Tibial artery (tissue), 4 donors: ENCODE measurements at regions not wholly inside any gene's neighbourhood (a gene's known extent, or its start where the extent isn't known, plus 50 kb on each side); places are given as distances from the start of the nearest gene placed in this dataset.

Experiments
- DNase-seq, 2 donors: peaks; one replicate each; pipeline ENCODE4 v3.0.0-alpha.2; 2019
- H3K27ac ChIP-seq, 2 donors: fragments of 200-600 bp; sonication (generic) in 1 of 2; 1 replicate in 1 of 2; 2 replicates in 1 of 2; pipeline ENCODE4 v1.5.1; 2018 to 2019; ENCODE audit warnings: mild to moderate bottlenecking in 1 of 2
- H3K27me3 ChIP-seq, 2 donors: fragments of 200-600 bp; sonication (generic) in 1 of 2; one replicate each; pipeline versions ENCODE4 v1.5.1 to v1.6.0; 2016 to 2019
- H3K36me3 ChIP-seq, 3 donors: fragments of 200-600 bp; sonication (generic) in 2 of 3; one replicate each; pipeline ENCODE4 v1.5.1; 2016 to 2019; ENCODE audit warnings: mild to moderate bottlenecking in 2 of 3
- H3K4me1 ChIP-seq, 4 donors: fragments of 200-600 bp; sonication (generic) in 2 of 4; 1 replicate in 3 of 4; 2 replicates in 1 of 4; pipeline ENCODE4 v1.5.1; 2016 to 2019
- H3K4me3 ChIP-seq, 2 donors: fragments of 200-600 bp; sonication (generic) in 1 of 2; 1 replicate in 1 of 2; 2 replicates in 1 of 2; pipeline ENCODE4 v1.5.1; 2018 to 2019; ENCODE audit warnings: mild to moderate bottlenecking in 2 of 2
- H3K9me3 ChIP-seq, 3 donors: fragments of 200-600 bp; sonication (generic) in 1 of 3; one replicate each; pipeline ENCODE4 v1.5.1; 2016 to 2019
- intact Hi-C: fragments of 100-400 bp; cut with DNase I; formaldehyde crosslinking; loops from one replicate; pipeline ENCODE4 v1.15.0; 2023; ENCODE audit warnings: low total_unique reads
- TF ChIP-seq, protein P1 (sequence below), 2 experiments: fragments of 200-600 bp in 1 of 2; fragments of 450-650 bp in 1 of 2; IDR thresholded peaks; one replicate each; pipeline ENCODE4 v1.5.1; 2017 to 2019; ENCODE audit warnings: antibody characterized with exemption in 2 of 2, mild to moderate bottlenecking in 1 of 2, moderate library complexity in 1 of 2

DNA sequence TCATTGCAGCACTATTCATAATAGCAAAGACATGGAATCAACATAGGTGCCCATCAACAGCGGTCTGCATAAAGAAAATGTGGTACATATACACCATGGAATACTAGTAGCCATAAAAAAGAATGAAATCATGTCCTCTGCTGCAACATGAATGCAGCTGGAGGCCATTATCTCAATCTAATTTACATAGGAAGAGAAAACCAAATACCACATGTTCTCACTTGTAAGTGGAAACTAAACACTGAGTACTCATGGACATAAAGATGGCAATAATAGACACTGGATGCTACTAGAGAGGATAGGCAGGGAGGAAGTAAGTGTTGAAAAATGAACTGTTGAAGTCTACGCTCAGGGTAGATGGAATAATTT, 203.9 kb upstream of the CDH9 start:
- Histone ChIP-seq H3K27ac (no peak overlapping the region), H3K9me3 (no peaks in the 10 kb centered on the region), H3K36me3 (no peaks in the 10 kb centered on the region), H3K27me3 (no peaks in the 10 kb centered on the region), H3K4me3 (no peak overlapping the region), H3K4me1 (no peaks in the 10 kb centered on the region)
- DNase-seq: no peak
- intact Hi-C loops: no loop called here
- TF ChIP-seq, protein P1, sequence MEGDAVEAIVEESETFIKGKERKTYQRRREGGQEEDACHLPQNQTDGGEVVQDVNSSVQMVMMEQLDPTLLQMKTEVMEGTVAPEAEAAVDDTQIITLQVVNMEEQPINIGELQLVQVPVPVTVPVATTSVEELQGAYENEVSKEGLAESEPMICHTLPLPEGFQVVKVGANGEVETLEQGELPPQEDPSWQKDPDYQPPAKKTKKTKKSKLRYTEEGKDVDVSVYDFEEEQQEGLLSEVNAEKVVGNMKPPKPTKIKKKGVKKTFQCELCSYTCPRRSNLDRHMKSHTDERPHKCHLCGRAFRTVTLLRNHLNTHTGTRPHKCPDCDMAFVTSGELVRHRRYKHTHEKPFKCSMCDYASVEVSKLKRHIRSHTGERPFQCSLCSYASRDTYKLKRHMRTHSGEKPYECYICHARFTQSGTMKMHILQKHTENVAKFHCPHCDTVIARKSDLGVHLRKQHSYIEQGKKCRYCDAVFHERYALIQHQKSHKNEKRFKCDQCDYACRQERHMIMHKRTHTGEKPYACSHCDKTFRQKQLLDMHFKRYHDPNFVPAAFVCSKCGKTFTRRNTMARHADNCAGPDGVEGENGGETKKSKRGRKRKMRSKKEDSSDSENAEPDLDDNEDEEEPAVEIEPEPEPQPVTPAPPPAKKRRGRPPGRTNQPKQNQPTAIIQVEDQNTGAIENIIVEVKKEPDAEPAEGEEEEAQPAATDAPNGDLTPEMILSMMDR (IDR thresholded peaks at IDR 0.05): no peak

DNA sequence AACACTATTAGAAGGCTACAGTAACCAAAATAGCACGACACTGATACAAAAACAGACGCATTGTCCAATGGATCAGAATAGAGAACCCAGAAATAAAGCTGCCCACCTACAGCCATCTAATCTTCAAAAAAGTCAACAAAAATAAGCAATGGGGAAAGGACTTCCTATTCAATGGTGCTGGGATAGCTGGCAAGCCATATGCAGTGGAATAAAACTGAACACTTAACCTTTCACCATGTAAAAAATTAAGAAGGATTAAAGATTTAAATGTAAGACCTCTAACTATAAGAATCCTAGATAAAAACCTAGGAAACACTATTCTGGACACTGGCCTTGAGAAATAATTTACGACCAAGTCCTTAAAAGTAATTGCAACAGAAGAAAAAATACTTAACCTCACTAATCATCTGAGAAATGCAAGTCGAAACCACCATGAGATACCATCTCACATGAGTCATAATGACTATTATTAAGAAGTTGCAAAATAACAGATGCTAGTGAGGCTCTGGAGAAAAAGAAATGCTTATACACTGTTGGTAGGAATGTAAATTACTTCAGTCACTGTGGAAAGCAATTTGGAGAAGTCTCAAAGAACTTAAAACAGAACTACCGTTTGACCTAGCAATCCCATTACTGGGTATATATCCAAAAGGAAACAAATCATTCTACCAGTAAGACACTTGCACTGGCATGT, 203.3 kb upstream of the CDH9 start:
- intact Hi-C loops: no loop called here

DNA sequence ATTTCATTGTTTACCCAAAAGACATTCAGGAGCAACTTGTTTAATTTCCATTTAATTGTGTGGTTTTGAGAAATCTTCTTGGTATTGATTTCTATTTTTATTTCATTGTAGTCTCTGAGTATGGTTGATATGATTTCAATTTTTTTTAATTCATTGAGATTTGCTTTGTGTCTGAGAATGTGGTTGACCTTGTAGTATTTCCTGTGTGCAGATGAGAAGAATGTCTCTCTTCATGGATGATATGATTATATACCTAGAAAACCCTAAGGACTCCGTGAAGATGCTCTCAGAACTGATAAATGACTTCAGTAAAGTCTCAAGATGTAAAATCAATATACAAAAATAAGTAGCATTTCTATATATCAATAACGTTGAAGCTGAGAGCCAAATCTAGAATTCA, 202.4 kb upstream of the CDH9 start:
- no peaks in the 10 kb centered on the region for H3K27me3 ChIP-seq
- no peaks in the 10 kb centered on the region for H3K36me3 ChIP-seq
- DNase-seq: no peak
- no peak overlapping the region for H3K4me3 ChIP-seq
- H3K4me1 ChIP-seq: no peaks in the 10 kb centered on the region
- TF ChIP-seq, protein P1 (IDR thresholded peaks at IDR 0.05): no peak
- H3K27ac ChIP-seq: no peak overlapping the region
- intact Hi-C loops: no loop called here
- no peaks in the 10 kb centered on the region for H3K9me3 ChIP-seq

More for the DNA sequence above, 203.3 kb upstream of the CDH9 start:
- H3K27ac ChIP-seq: no peak overlapping the region
- H3K4me3 ChIP-seq: no peak overlapping the region
- H3K9me3 ChIP-seq: no peaks in the 10 kb centered on the region
- TF ChIP-seq, protein P1 (IDR thresholded peaks at IDR 0.05): no peak
- H3K27me3 ChIP-seq: no peaks in the 10 kb centered on the region
- DNase-seq: no peak
- no peaks in the 10 kb centered on the region for H3K36me3 ChIP-seq
- no peaks in the 10 kb centered on the region for H3K4me1 ChIP-seq

DNA sequence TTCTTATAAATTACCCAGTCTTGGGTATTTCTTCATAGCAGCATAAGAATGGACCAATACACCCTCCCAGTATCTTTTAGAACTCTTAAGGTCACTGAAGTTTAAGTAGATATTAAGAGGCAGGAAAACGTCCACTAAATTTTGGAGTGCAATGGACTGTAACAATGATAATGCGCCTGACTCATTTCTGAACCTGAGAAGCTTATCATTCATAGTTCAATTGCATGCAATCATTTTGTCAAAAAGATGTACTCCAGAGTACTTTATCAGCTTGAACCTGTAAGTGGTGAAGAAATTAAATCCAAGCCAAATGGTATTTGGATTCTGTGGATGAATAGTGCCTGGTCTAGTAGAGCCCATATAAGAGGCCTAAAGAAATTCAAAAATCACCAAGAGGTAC, 196.5 kb upstream of the CDH9 start:
- TF ChIP-seq, protein P1 (IDR thresholded peaks at IDR 0.05): no peak
- Histone ChIP-seq H3K4me1 (no peaks in the 10 kb centered on the region), H3K36me3 (no peaks in the 10 kb centered on the region), H3K27ac (no peak overlapping the region), H3K9me3 (no peaks in the 10 kb centered on the region), H3K27me3 (no peaks in the 10 kb centered on the region), H3K4me3 (no peak overlapping the region)
- intact Hi-C loops: no loop called here
- DNase-seq: no peak

DNA sequence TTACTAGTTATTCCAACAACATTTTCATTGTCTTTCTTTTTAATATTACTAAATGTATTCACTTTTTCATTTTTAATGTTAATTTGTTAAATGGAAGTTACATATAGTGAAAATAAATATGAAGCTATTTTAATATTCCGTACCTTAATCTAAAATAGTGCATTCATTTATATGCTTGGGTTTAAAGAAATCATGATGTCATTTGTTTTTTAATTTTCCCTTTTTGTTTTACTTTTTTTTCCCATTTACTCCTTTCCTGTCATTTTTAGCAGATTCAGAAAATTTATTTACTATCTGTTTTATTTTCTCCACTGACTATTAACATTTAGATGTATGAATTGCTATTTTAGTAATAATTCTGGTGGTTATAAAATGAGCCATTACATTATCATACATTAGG, 183.0 kb upstream of the CDH9 start:
- H3K27me3 ChIP-seq: no peaks in the 10 kb centered on the region
- DNase-seq: no peak
- TF ChIP-seq, protein P1 (IDR thresholded peaks at IDR 0.05): no peak
- H3K4me1 ChIP-seq: no peaks in the 10 kb centered on the region
- H3K36me3 ChIP-seq: no peaks in the 10 kb centered on the region
- no peaks in the 10 kb centered on the region for H3K9me3 ChIP-seq
- H3K27ac ChIP-seq: no peak overlapping the region
- no peak overlapping the region for H3K4me3 ChIP-seq
- intact Hi-C loops: no loop called here

DNA sequence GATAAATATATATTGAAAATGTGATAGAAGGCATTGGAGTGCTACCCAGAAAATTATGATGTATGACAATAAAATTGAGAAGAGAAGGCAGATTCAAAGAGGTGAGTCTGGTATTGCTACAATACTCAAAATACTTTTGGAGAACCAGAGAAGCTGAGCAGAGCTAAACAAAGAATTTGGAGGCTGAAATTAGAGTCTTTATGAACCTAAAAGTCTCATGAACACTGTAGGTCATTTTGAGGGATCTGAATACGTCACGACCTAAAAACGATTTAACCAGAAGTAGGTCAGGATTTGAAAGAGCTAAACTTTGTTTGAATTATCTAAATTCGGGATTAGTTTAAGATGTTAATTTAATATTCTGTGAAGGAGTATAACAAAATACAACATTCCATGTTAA, 182.4 kb upstream of the CDH9 start:
- H3K27ac ChIP-seq: no peak overlapping the region
- H3K27me3 ChIP-seq: no peaks in the 10 kb centered on the region
- TF ChIP-seq, protein P1 (IDR thresholded peaks at IDR 0.05): no peak
- H3K36me3 ChIP-seq: no peaks in the 10 kb centered on the region
- DNase-seq: no peak
- intact Hi-C loops: no loop called here
- H3K4me1 ChIP-seq: no peaks in the 10 kb centered on the region
- no peak overlapping the region for H3K4me3 ChIP-seq
- no peaks in the 10 kb centered on the region for H3K9me3 ChIP-seq
